K562 (cell line): ENCODE measurements at regions not wholly inside any gene's neighbourhood (a gene's known extent, or its start where the extent isn't known, plus 50 kb on each side); places are given as distances from the start of the nearest gene placed in this dataset.

Source experiments
- ATAC-seq: fragments of 200-7000 bp; cut with Tn5 transposase; 3 replicates; pipeline ENCODE4 v1.9.1; 2020; ENCODE audit warnings: moderate library complexity
- BruUV-seq: library from RNA; stranded (reverse); fragments of 400-500 nt; replicated peaks from 2 replicates; lab custom pipeline; 2021; lab: Mats Ljungman, UMichigan
- CTCF ChIA-PET: fragments of 300-600 bp; formaldehyde crosslinking; extraction: SDS; loops from one replicate; lab custom pipeline; 2021; ENCODE audit warnings: low intra/inter-chr PET ratio; lab: Yijun Ruan, JAX
- POLR2A ChIA-PET: fragments of 300-600, 350-650 bp; sonication (Branson Sonifier 250); formaldehyde crosslinking; extraction: SDS; loops from one replicate; lab custom pipeline; 2021; ENCODE audit warnings: antibody characterized with exemption, inconsistent platforms; lab: Yijun Ruan, JAX
- DNase-seq, 4 experiments: peaks; one replicate each; pipeline versions ENCODE4 v3.0.0 to v3.0.0-alpha.2; 2011 to 2018; ENCODE audit warnings: low spot score in 3 of 4, mixed read lengths in 3 of 4; ENCODE audit errors: extremely low read depth in 1 of 4
- FAIRE-seq: peaks from 2 replicates; lab custom pipeline; 2011; peaks lifted over from hg19 to GRCh38; lab: Jason Lieb, UNC
- H2AFZ ChIP-seq: 2 replicates; pipeline ENCODE4 v1.6.0; 2011; ENCODE audit warnings: low read depth, low read length, control low read depth, inconsistent platforms
- H3K27ac ChIP-seq: fragments of 200-600 bp; 3 replicates; pipeline ENCODE4 v1.8.0; 2011; ENCODE audit warnings: low read depth, mild to moderate bottlenecking, control low read depth, inconsistent platforms, low read length, moderate library complexity, mixed read lengths; ENCODE audit errors: extremely low read depth
- H3K27me3 ChIP-seq, 2 experiments: fragments of 300-600 bp in 1 of 2; 2 replicates in 1 of 2; 3 replicates in 1 of 2; pipeline versions ENCODE4 v1.6.0 to v1.8.0; 2011; ENCODE audit warnings: inconsistent platforms in 2 of 2, low read length in 2 of 2, mild to moderate bottlenecking in 1 of 2, mixed read lengths in 1 of 2, moderate library complexity in 1 of 2; ENCODE audit not compliant: control insufficient read depth in 2 of 2, insufficient read depth in 2 of 2
- H3K36me3 ChIP-seq: fragments of 300-600 bp; 3 replicates; pipeline ENCODE4 v1.8.0; 2011; ENCODE audit warnings: mild to moderate bottlenecking, low read length, inconsistent platforms; ENCODE audit not compliant: control insufficient read depth, insufficient read depth
- H3K4me1 ChIP-seq, 2 experiments: fragments of 200-600 bp in 1 of 2; replicated peaks in 1 of 2; 2 replicates in 1 of 2; 3 replicates in 1 of 2; pipeline versions ENCODE4 v1.5.1 to v1.8.0; 2011; ENCODE audit warnings: inconsistent platforms in 2 of 2, low read length in 2 of 2, mild to moderate bottlenecking in 1 of 2, mixed read lengths in 1 of 2, moderate library complexity in 1 of 2; ENCODE audit not compliant: control insufficient read depth in 2 of 2, insufficient read depth in 2 of 2
- H3K4me2 ChIP-seq: 2 replicates; pipeline ENCODE4 v1.6.1; 2011; ENCODE audit warnings: low read length, control low read depth, inconsistent platforms, mixed read lengths; ENCODE audit not compliant: insufficient read depth
- H3K4me3 ChIP-seq: fragments of 200-600 bp; sonication (generic), shearing (Covaris generic); 2 replicates; pipeline ENCODE4 v1.5.1; 2016; ENCODE audit warnings: control low read depth, inconsistent platforms
- H3K79me2 ChIP-seq: fragments of 200-600 bp; 3 replicates; pipeline ENCODE4 v1.8.0; 2011; ENCODE audit warnings: low read length, inconsistent platforms; ENCODE audit not compliant: control insufficient read depth, insufficient read depth
- H3K9ac ChIP-seq, 2 experiments: 2 replicates each; pipeline versions ENCODE4 v1.6.0 to v1.6.1; 2011; ENCODE audit warnings: low read depth in 2 of 2, low read length in 2 of 2, control low read depth in 1 of 2, inconsistent platforms in 1 of 2, mild to moderate bottlenecking in 1 of 2, mixed read lengths in 1 of 2; ENCODE audit not compliant: insufficient read depth in 1 of 2
- H3K9me1 ChIP-seq: one replicate; pipeline ENCODE4 v1.6.0; 2011; ENCODE audit warnings: inconsistent platforms, mild to moderate bottlenecking, low read length, moderate library complexity; ENCODE audit not compliant: control insufficient read depth, insufficient read depth
- H3K9me3 ChIP-seq: replicated peaks from 2 replicates; pipeline ENCODE4 v1.5.1; 2011; ENCODE audit warnings: low read depth, low read length, inconsistent platforms; ENCODE audit not compliant: control insufficient read depth, insufficient read depth
- H4K20me1 ChIP-seq: replicated peaks from 2 replicates; pipeline ENCODE4 v1.6.1; 2011; ENCODE audit warnings: low read length, inconsistent platforms, mixed read lengths; ENCODE audit not compliant: control insufficient read depth, insufficient read depth
- ARHGAP35 ChIP-seq: fragments of 450-650 bp; IDR thresholded peaks from 2 replicates; pipeline ENCODE4 v1.6.1; 2018; ENCODE audit not compliant: partially characterized antibody
- DPF2 ChIP-seq: fragments of 450-650 bp; IDR thresholded peaks from 2 replicates; pipeline ENCODE4 v1.6.1; 2016
- ETS2 ChIP-seq: IDR thresholded peaks from 2 replicates; pipeline ENCODE4 v1.6.1; 2016; ENCODE audit warnings: borderline replicate concordance, missing genetic modification characterization, mild to moderate bottlenecking, moderate library complexity, missing compliant biosample characterization; ENCODE audit not compliant: poor library complexity, severe bottlenecking
- RFX1 ChIP-seq: fragments of 450-650 bp; IDR thresholded peaks from 2 replicates; pipeline ENCODE4 v1.6.1; 2016; ENCODE audit warnings: mild to moderate bottlenecking, moderate library complexity
- SLC30A9 ChIP-seq: fragments of 250-450 bp; sonication (Bioruptor Pico); IDR thresholded peaks from 2 replicates; pipeline ENCODE4 v1.8.0; 2022; ENCODE audit warnings: mild to moderate bottlenecking, moderate library complexity
- SRSF1 ChIP-seq: fragments of 200-400 bp; formaldehyde crosslinking; IDR thresholded peaks from 2 replicates; pipeline ENCODE4 v1.6.1; 2017; ENCODE audit warnings: mild to moderate bottlenecking, low read depth, low read length, moderate library complexity
- ZNF239 ChIP-seq: fragments of 250-450 bp; sonication (Bioruptor Pico); IDR thresholded peaks from 2 replicates; pipeline ENCODE4 v1.4.0; 2020; ENCODE audit warnings: mild to moderate bottlenecking
- ZNF41 ChIP-seq: fragments of 250-450 bp; sonication (Bioruptor Pico); conservative IDR thresholded peaks from 2 replicates; pipeline ENCODE4 v1.4.0; 2020; ENCODE audit warnings: mild to moderate bottlenecking
- in situ Hi-C: fragments of 300-500 bp; cut with MboI; formaldehyde crosslinking; loops from 4 replicates; pipeline ENCODE4 v1.15.0; 2018; ENCODE audit warnings: inconsistent platforms, mixed read lengths
- intact Hi-C: fragments of 100-400 bp; cut with micrococcal nuclease; formaldehyde crosslinking; loops from 2 replicates; pipeline ENCODE4 v1.14.2; 2022
- TF ChIP-seq, protein P1 (sequence below): fragments of 250-450 bp; sonication (Bioruptor Pico); IDR thresholded peaks from 2 replicates; pipeline ENCODE4 v1.8.0; 2022; ENCODE audit warnings: inconsistent platforms, mild to moderate bottlenecking, moderate library complexity, borderline replicate concordance
- TF ChIP-seq, protein P2 (sequence below): fragments of 250-450 bp; sonication (Bioruptor Pico); IDR thresholded peaks from 2 replicates; pipeline ENCODE4 v1.4.0; 2020
- TF ChIP-seq, protein P3 (sequence below): sonication (generic); formaldehyde crosslinking; IDR thresholded peaks from 2 replicates; pipeline ENCODE4 v1.8.0; 2022; ENCODE audit warnings: mild to moderate bottlenecking, missing genetic modification reagents

DNA sequence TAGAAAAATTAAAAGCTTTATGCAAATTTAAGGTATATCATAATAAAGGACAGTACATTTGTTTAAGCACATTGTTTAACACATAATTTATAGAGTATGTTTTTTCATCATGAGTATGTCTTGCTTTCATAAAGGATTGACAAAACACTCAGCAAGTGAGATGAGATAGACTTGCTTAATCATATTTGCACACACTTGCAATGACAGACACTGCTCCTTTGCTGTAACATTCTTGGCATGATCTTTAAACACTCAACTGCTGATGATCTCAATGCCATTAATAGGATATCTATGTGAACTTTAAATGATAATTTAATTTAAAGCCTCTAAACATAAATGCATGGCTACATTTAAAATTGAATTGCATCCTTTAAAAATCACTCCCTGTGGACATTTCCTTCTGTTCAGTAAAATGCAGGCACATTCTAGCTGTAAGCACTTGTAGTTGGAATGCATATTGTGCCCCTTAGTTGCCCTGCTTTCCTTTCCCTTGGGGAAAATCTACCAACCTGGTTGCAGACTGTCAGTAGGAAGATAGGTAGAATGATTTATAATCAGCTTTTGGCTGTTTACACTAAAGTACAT lies 979.0 kb downstream of the TMTC2 start:
- no peaks in the 10 kb centered on the region for H3K9me3 ChIP-seq

DNA sequence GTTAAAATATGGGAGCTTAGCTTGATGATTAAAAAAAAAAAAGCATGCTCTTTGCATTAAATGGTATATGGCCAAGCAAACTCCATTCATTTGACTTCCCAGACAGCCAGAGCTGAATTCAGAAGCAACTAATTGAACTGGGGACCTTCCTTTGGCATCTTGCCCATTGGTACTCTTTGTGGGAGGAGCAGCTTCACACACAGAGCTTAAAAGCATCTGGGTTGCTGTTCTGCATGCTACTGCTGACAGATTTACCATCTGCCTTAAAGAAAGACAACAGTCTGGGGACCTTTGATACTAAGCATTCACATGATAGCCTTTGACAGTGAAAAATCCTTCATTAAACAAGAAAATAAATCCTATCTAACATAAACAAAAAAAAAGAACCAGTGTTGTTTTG lies 977.9 kb downstream of the TMTC2 start:
- H3K27ac ChIP-seq = no peak overlapping the region
- no peaks in the 10 kb centered on the region for H3K79me2 ChIP-seq
- no peak for FAIRE-seq
- H3K9me1 ChIP-seq = no peaks in the 10 kb centered on the region
- CTCF ChIA-PET = no interaction called here
- H3K36me3 ChIP-seq = no peaks in the 10 kb centered on the region
- no peaks in the 10 kb centered on the region for H3K27me3 ChIP-seq
- no peak overlapping the region for H2AFZ ChIP-seq
- no peaks in the 10 kb centered on the region for H4K20me1 ChIP-seq
- no peaks in the 10 kb centered on the region for H3K4me1 ChIP-seq
- H3K9me3 ChIP-seq = no peaks in the 10 kb centered on the region
- no TSS peak for BruUV-seq
- H3K9ac ChIP-seq = no peak overlapping the region
- intact Hi-C loops = no loop called here
- H3K4me2 ChIP-seq = no peak overlapping the region
- H3K4me3 ChIP-seq = no peak overlapping the region
- in situ Hi-C loops = no loop called here
- ATAC-seq = no peak
- DNase-seq = no peak
- POLR2A ChIA-PET = no interaction called here
- TF ChIP-seq, protein P1, sequence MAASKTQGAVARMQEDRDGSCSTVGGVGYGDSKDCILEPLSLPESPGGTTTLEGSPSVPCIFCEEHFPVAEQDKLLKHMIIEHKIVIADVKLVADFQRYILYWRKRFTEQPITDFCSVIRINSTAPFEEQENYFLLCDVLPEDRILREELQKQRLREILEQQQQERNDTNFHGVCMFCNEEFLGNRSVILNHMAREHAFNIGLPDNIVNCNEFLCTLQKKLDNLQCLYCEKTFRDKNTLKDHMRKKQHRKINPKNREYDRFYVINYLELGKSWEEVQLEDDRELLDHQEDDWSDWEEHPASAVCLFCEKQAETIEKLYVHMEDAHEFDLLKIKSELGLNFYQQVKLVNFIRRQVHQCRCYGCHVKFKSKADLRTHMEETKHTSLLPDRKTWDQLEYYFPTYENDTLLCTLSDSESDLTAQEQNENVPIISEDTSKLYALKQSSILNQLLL (CRISPR knock-in tag) = no peak
- TF ChIP-seq ARHGAP35 (no peak), ZNF41 (CRISPR knock-in tag) (no peak)
- TF ChIP-seq, protein P2, sequence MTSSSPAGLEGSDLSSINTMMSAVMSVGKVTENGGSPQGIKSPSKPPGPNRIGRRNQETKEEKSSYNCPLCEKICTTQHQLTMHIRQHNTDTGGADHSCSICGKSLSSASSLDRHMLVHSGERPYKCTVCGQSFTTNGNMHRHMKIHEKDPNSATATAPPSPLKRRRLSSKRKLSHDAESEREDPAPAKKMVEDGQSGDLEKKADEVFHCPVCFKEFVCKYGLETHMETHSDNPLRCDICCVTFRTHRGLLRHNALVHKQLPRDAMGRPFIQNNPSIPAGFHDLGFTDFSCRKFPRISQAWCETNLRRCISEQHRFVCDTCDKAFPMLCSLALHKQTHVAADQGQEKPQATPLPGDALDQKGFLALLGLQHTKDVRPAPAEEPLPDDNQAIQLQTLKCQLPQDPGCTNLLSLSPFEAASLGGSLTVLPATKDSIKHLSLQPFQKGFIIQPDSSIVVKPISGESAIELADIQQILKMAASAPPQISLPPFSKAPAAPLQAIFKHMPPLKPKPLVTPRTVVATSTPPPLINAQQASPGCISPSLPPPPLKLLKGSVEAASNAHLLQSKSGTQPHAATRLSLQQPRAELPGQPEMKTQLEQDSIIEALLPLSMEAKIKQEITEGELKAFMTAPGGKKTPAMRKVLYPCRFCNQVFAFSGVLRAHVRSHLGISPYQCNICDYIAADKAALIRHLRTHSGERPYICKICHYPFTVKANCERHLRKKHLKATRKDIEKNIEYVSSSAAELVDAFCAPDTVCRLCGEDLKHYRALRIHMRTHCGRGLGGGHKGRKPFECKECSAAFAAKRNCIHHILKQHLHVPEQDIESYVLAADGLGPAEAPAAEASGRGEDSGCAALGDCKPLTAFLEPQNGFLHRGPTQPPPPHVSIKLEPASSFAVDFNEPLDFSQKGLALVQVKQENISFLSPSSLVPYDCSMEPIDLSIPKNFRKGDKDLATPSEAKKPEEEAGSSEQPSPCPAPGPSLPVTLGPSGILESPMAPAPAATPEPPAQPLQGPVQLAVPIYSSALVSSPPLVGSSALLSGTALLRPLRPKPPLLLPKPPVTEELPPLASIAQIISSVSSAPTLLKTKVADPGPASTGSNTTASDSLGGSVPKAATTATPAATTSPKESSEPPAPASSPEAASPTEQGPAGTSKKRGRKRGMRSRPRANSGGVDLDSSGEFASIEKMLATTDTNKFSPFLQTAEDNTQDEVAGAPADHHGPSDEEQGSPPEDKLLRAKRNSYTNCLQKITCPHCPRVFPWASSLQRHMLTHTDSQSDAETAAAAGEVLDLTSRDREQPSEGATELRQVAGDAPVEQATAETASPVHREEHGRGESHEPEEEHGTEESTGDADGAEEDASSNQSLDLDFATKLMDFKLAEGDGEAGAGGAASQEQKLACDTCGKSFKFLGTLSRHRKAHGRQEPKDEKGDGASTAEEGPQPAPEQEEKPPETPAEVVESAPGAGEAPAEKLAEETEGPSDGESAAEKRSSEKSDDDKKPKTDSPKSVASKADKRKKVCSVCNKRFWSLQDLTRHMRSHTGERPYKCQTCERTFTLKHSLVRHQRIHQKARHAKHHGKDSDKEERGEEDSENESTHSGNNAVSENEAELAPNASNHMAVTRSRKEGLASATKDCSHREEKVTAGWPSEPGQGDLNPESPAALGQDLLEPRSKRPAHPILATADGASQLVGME (CRISPR knock-in tag) = no peak

More for the DNA sequence above, 979.0 kb downstream of the TMTC2 start:
- in situ Hi-C loops = no loop called here
- BruUV-seq = no TSS peak
- Histone ChIP-seq H3K9ac (no peak overlapping the region), H3K79me2 (no peaks in the 10 kb centered on the region), H3K27me3 (no peaks in the 10 kb centered on the region), H4K20me1 (no peaks in the 10 kb centered on the region), H3K36me3 (no peaks in the 10 kb centered on the region), H2AFZ (no peak overlapping the region), H3K4me1 (no peaks in the 10 kb centered on the region), H3K4me2 (no peak overlapping the region), H3K4me3 (no peak overlapping the region), H3K27ac (no peak overlapping the region), H3K9me1 (no peaks in the 10 kb centered on the region)
- intact Hi-C loops = no loop called here
- FAIRE-seq (no peak), ATAC-seq (no peak), DNase-seq (no peak)
- TF ChIP-seq DPF2 (no peak), SLC30A9 (no peak), RFX1 (no peak), ETS2 (tag) (no peak), SRSF1 (no peak), ZNF239 (CRISPR knock-in tag) (no peak)
- TF ChIP-seq, protein P3, sequence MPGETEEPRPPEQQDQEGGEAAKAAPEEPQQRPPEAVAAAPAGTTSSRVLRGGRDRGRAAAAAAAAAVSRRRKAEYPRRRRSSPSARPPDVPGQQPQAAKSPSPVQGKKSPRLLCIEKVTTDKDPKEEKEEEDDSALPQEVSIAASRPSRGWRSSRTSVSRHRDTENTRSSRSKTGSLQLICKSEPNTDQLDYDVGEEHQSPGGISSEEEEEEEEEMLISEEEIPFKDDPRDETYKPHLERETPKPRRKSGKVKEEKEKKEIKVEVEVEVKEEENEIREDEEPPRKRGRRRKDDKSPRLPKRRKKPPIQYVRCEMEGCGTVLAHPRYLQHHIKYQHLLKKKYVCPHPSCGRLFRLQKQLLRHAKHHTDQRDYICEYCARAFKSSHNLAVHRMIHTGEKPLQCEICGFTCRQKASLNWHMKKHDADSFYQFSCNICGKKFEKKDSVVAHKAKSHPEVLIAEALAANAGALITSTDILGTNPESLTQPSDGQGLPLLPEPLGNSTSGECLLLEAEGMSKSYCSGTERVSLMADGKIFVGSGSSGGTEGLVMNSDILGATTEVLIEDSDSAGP (CRISPR knock-in tag) = no peak
- ChIA-PET CTCF (no interaction called here), POLR2A (no interaction called here)
